GM21515 (cell line): ENCODE measurements at regions not wholly inside any gene's neighbourhood (a gene's known extent, or its start where the extent isn't known, plus 50 kb on each side); places are given as distances from the start of the nearest gene placed in this dataset.
"Not testable (repeated sequence)": the region's sequence is repeated elsewhere in the genome, so short reads cannot be mapped to it uniquely, and the experiment has no call there.

Experiments
- ATAC-seq: cut with Tn5 transposase; IDR thresholded peaks from one replicate; pipeline ENCODE4 v1.9.1; 2021; ENCODE audit not compliant: unreplicated experiment

DNA sequence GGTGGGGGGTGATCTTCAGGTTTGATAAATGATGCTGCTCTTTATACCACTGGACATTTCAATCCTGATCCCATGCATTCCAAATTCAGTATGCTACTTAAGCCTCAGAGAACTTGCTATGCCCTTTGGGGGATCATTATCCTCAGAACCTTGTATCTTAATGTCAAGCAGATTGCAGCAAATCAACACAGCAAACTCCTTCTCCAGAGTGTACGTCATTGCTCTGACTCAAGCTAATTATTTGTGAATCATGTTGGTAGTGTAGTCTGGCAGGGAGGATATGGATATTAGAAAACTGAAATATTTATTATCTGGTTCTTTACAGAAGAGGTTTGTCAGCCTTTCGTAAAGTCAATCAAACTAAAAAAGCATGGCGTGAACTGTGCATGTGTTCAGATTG is 562.5 kb upstream of the FAM98A start:
- no peak for ATAC-seq

DNA sequence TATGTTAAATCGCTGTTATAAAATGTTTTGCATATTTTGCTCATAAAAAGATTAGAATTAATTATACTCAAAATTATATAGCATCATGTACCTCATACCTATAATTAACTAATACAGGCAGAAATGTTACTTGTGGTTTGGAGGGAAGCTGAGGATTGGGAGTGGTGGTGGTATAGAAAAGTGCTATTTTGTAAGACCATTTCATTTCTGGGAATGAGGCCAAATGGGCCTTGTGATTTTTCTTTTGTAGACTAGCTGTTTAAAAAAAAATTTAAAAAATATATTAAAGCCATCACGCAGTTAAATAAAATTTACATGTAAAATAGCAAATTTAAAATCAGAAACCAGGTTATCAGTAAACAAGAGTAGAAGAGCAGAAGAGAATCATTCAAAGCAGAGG is 560.8 kb upstream of the FAM98A start:
- no peak for ATAC-seq

DNA sequence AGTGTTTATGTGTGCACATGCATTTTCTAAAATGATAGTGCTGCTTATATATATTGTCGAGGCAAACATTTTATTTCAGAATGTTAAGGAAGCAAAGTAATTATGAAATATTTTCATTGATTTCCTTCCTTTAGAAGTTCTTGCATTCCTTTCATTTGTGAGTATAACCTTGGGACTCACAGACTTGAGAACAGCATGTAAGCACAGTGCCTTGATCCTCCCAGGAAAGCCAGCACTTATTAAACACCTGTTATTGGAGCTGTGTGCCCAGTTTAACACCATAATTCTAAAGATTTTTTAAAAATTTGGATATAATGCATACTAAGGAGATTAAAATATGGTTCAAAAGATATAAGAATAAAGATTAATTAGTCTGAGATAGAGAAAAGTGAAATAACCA is 554.4 kb upstream of the FAM98A start:
- ATAC-seq = no peak

DNA sequence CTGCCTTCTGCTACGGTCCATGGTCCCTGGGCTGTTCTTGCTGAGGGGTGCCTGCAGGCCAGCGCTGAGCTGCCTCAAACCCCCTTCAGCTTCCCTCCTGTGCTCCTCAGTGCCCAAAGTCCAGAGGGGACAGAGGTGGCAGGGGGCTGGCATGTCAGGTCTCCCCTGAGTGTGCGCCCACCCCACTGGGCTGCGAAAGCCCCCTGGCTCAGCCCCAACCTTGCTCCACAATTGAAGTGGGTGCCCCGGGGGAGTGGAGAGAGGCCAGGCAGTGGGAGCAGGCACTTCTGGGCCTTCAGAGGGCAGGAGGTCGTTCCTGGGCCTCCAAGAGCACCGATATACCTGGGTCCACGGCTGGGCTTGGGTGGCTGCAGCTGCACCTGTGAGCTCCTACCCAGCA is 548.7 kb upstream of the FAM98A start:
- ATAC-seq = no peak

DNA sequence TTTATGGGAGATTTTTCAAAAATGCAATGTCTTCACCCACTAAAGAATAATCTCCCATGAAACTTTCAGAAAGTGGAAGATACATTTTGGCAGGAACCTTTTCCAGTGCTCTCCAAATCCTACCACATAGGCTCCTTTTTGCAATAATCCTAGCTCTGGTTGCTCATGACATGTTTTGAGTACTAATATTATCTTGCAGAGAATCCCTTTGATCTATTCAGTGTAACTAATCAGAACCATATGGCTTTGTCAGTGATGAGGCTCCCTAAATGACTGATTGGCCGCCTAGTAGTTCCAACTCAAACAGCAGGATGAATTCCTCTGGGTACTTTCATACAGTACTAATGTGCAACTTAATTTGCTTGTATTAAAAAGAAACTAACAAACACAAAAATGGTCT is 544.0 kb upstream of the FAM98A start:
- ATAC-seq = no peak

DNA sequence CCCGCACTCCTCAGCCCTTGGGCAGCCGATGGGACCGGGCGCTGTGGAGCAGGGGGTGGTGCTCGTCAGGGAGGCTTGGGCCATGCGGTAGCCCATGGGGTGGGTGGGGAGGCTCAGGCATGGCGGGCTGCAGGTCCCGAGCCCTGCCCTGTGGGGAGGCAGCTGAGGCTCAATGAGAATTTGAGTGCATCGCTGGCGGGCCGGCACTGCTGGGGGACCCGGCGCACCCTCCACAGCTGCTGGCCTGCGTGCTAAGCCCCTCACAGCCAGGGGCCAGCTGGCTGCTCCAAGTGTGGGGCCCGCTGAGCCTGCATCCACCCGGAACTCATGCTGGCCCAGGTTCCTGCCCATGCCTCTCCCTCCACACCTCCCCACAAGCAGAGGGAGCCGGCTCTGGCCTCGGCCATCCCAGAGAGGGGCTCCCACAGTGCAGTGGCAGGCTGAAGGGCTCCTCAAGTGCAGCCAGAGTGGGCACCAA is 543.5 kb upstream of the FAM98A start:
- ATAC-seq = not testable (repeated sequence)

DNA sequence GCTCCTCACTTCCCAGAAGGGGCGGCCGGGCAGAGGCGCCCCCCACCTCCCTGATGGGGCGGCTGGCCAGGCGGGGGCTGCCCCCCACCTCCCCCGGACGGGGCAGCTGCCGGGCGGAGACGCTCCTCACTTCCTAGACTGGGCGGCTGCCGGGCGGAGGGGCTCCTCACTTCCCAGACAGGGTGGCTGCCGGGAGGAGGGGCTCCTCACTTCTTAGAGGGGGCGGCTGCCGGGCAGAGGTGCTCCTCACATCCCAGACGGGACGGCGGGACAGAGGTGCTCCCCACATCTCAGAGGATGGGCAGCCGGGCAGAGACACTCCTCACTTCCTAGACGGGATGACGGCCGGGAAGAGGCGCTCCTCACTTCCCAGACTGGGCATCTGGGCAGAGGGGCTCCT is 534.0 kb upstream of the FAM98A start:
- ATAC-seq = not testable (repeated sequence)

DNA sequence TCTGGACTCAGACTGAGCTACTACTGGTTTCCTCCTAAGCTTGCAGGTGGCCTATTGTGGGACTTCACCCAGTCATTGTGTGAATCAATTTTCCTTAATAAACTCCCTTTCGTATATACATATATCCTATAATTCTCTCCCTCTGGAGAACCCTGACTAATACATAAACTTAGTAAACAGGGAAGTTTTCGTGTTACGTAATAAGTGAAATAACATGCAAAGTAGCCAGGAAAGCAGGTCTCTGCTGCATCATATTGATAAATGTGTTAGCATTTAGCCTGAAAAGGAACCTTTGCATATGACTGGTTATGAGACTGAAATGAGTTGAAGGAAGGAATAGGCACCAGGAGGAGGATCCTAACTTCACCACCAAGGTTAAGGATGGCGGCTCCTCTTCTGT is 527.2 kb upstream of the FAM98A start:
- no peak for ATAC-seq

DNA sequence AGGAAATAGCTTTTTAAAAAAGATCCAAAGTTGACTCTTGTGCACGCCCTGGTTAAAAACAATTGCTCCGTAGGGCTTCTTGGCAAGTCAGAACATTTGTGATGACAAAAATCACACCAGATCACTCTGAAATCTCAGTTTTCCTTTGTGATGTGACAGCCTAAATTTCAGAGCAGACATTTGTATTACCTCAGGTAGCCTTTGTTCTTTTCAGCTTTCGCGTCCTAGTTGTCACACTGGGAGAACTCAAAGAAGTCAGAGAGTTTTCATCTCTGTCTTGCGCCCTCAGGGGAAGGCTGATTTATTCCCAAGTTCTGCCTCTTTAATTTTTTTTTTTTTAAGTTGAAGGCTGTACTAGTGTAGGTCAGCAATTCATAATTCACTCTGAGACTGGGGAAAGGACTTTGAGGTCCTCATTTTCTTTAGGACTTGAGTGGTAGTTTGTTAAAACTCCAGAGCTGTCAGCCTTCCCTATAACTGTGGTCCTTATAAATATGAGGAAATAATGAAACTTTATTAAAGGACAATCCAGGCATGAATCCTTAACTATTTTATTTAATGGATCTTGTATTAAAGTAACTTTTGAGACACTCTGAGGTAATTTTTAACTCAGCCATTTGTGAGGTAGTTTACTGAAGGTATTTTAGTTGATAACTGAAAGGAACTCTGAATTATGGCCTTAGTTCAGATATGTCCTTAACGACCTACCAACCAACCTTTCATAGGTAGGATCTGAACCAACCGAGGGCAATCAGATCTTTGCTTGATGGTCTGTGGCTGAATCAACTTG is 525.1 kb upstream of the FAM98A start:
- ATAC-seq = no peak

DNA sequence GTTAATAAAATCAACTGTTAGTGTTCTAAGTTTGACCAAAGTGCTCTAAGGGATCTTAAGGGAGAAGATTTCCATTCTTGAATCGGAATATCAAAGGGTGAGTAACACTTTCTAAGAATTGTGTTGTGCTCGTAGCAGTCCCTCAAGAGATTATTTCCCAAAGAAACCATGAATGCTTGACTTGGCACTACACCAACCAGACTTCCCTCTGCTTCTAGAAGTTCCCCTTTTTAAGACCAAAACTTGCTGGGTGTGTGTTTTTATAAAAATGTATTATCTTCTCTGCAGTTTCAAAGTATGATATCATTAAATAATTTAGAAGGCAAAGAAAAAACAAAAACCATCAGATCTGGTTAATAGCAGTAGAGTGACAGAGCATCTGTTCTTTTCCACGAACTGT is 522.0 kb upstream of the FAM98A start:
- ATAC-seq = no peak

DNA sequence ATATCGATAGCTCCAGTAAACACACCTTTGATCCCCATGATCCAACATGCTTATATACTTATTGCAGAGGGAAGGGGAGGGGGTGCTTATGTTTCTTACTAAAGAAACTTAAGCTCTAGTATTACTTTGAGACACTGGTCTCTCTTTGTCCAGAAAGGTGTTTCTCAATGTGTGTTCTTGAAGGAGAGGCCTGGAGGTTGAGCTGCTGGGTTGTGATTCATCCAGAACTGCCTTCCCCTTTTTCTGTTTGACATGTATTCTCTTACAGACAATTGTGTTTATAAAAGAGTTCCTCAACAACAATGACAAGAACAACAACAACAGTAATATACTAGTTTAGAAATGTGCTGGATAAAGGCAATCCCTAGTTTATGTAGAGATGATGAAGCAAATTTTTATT is 516.0 kb upstream of the FAM98A start:
- ATAC-seq = no peak

DNA sequence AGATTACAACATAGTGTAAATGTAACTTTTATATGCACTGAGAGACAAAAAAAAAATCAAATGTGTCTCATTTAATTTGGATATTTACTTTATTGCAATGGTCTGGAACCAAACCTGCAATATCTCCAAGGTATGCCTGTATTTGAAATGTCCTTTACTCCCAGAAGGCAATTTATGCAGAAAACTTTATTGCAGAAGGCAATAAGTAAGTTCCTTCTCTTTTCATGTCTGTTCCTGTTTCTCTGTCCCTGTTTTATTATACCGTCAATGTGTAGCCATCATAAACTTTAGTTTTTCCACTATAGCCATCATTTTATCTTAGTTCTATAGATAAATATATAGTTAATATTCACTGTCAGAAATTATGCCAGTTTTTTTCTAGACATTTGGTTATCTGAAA is 513.1 kb upstream of the FAM98A start:
- no peak for ATAC-seq

DNA sequence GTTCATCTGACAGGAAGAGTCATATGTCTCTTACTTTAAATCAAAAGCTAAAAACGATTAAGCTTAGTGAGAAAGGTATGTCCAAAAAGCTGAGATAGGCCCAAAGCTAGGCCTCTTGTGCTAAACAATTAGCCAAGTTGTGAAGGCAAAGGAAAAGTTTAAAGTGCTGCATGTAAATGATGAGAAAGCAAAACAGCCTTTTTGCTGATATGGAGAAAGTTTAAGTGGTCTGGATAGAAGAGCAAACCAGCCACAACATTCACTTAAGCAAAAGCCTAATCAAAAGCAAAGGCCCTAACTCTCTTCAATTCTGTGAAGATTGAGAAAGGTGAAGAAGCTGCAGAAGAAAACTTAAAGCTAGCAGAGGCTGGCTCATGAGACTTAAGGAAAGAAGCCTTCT is 511.3 kb upstream of the FAM98A start:
- ATAC-seq = no peak

DNA sequence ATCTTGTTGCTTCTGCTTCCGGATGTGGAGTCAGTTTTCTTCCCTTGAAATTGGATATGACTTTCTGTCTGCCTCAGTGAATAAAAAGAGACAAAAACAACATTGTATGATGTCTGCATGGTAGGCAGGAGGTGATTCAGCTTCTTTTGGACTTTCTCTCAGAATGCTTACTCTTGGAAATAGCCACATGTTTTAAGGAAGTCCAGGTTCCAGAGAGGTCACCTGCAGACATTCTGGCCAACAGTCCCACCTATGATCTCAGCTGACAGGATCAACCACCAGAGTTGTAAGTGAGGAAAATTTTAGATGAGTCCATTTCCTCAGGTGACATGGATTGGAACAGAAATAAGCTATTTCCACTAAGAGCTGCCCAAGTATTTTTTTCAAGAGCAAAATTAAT is 508.7 kb upstream of the FAM98A start:
- no peak for ATAC-seq

DNA sequence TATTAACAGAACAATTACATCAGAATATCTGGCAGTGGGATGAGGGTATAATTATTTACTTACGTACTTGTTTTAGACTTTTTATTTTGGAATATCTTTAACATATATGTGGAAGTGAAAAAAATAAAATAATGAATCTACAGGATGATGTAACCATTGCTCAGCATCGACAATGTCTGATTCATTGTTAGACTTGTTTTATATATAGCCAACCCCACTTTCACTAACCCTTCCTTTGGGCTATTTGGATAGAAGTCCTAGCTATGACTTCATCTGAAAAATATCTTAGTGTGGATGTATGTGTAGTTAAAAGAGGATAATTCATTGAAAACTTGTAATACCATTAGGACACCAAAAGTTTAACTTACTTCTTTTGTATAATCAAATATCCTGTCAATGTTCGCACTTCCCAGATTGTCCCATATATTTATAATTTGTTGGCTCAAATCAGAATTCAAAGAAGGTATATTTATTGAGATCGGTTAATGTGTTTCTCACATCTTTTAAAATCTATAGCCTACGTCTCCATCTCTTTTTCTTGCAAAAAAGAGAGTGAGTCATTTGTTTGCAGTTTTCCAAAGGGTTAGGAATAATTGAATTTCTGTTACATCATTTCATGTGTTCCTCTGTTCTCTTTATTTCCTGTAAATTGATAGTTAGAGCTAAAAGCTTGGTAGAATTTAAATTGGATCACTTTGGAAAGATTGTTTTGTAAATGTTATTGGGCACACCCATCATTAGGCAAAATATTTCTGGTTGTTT is 506.1 kb upstream of the FAM98A start:
- no peak for ATAC-seq

DNA sequence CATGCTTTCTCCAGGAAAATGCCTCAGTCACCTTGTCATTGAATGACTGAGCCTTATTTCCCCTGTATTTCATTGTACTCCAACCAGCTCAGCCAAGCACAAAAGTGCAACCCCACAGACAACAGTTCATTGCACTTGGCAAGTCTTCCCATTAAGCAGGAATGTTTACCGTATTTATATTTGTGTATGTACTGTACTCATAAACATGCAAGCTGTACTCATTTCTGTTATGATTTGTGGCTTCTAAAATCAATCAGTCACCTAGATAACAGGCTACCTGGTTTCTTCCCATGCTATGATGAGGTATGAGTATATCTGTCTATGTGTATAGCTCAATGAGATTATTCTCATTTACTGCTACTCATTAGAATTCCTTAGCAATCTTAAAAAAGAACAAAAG is 505.5 kb upstream of the FAM98A start:
- ATAC-seq = no peak

DNA sequence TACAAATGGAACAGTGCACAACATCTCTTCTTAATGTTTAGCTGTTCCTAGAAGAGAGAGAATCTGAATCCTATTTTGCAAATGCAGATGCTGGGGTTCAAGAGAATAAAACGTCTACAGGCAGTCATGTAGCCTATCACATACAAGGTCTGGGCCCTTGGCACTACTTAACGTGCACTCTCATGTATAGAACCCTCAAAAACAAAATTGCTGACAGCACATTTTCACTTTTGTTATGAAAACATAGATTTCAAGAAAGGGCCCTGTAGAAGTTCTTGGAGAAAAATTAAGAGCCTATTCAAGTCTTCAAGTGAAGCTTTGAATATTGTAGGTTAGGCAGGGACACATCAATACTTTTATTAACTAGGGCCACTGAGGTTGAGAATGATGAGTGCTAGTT is 504.3 kb upstream of the FAM98A start:
- no peak for ATAC-seq

DNA sequence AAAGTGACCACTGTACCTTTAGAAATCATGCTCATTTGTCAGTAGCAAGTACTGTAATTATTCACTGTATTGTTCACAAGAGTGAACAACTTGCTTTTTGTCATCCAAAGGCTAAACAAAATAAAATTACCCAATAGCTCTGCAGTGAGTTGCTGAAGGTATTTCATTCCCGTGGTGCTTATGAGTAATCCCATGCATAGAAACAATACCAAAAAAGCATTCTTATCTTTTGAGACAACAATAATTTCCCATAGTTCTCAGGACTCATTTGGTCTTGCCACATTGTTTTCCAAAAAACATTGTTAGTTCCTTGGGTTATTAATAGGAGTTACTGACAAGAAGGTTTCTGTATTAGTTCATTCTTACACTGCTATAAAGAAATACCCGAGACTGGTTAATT is 503.2 kb upstream of the FAM98A start:
- ATAC-seq = no peak

DNA sequence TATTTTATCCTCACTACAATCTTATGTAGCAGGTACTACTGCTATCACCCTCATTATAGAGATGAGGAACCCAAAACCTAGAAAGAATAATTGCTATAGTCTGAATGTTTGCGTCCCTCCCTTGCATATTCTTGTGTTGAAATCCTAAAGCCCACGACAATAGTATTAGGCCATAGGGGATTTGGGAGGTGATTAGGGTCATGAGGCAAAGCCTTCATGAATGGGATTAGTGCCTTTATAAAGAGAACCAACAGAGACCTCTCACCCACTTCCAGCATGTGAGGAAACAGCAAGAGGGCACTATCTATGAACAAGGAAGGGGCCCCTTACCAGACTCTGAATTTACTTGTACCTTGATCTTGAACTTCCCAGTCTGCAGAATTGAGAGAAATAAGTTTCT is 500.3 kb upstream of the FAM98A start:
- no peak for ATAC-seq

DNA sequence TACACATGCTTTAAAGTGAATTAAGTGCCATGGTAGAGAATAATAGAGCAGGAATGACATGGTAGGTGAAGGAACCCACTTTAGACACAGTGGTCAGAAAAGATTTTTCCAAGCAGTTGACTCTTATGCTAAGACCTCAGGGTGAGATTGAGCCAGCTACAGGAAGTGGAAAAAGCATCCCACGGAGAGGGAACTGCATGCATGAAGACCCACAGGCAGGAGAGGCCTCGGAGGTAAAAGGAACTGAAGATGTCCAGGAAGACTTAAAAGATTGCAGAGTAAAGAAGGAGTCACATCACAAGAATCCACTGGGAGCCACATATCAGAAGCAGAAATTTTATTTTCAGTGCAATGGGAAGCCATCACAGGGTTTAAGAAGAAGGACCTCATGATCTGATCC is 499.2 kb upstream of the FAM98A start:
- no peak for ATAC-seq

DNA sequence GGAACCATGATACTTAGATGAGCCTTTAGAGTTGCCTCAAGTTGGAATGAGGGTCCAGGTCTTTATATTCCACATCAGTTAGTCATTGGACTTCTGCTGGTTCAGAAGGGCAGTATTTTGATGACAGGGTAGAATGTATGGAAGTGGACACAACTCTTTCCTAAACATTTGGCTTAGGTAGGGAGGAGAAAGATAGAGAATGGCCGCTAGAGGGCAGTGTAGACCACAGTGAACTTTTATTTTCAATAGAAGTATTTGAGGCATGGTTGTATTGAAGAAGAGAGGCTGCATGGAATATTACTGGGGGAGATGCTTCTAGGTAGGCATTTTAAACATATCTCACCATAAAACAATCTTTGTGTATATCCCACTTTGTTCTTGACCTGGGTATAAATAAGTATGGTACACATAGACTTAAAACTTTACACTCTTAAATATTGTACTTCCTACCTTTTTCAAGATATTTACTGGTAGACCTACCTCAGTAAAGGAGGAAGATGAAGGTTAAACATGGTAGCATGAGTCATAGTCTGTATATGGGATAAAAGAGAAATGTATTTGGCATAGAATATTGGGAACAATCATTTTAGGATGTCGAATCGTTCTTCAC is 497.6 kb upstream of the FAM98A start:
- ATAC-seq = peak; percentile 61

DNA sequence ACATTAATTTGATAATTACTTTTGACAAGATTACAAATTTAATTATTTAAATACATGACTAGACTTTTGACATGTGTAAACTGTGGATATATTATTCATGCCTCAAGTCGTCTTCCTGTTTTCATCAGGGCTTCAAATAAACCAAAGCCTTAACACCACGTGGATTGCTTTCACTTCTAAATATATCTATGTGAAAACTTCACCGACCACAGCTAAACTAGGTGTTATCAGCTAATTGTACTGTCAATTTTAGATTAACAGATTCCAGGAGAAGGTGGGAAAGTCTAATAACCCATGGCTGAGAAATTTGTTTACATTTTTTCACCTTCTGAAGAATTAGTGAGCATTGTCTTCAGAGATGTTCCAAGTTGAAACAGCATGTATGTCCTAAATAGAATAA is 494.7 kb upstream of the FAM98A start:
- no peak for ATAC-seq
